RWPE2 (cell line): ENCODE measurements at regions not wholly inside any gene's neighbourhood (a gene's known extent, or its start where the extent isn't known, plus 50 kb on each side); places are given as distances from the start of the nearest gene placed in this dataset.

ENCODE experiments used
- ATAC-seq: fragments of 200-7000 bp; cut with Tn5 transposase; 3 replicates; pipeline ENCODE4 v1.9.1; 2021; ENCODE audit warnings: low read depth
- DNase-seq: peaks from one replicate; pipeline ENCODE4 v3.0.0-alpha.2; 2020; ENCODE audit warnings: low spot score
- H3K27ac ChIP-seq: fragments of 450-650 bp; 2 replicates; pipeline ENCODE4 v1.5.1; 2017; ENCODE audit warnings: mild to moderate bottlenecking; ENCODE audit not compliant: poor library complexity, severe bottlenecking
- H3K27me3 ChIP-seq: fragments of 250-450 bp; sonication (Bioruptor Pico); 2 replicates; pipeline ENCODE4 v1.5.1; 2021; ENCODE audit warnings: mild to moderate bottlenecking, moderate library complexity; ENCODE audit not compliant: insufficient read depth, poor library complexity, severe bottlenecking
- H3K36me3 ChIP-seq: fragments of 250-450 bp; sonication (Bioruptor Pico); 2 replicates; pipeline ENCODE4 v1.5.1; 2020; ENCODE audit warnings: low read depth, mild to moderate bottlenecking, moderate library complexity
- H3K4me1 ChIP-seq: fragments of 250-450 bp; sonication (Bioruptor Pico); 2 replicates; pipeline ENCODE4 v1.5.1; 2021; ENCODE audit warnings: mild to moderate bottlenecking, moderate library complexity; ENCODE audit not compliant: insufficient read depth, poor library complexity, severe bottlenecking
- H3K4me3 ChIP-seq: fragments of 250-450 bp; sonication (Bioruptor Pico); 2 replicates; pipeline ENCODE4 v1.5.1; 2021; ENCODE audit warnings: mild to moderate bottlenecking, moderate library complexity; ENCODE audit not compliant: severe bottlenecking
- H3K9me3 ChIP-seq: fragments of 250-450 bp; sonication (Bioruptor Pico); 2 replicates; pipeline ENCODE4 v1.5.1; 2021; ENCODE audit warnings: mild to moderate bottlenecking, moderate library complexity; ENCODE audit not compliant: severe bottlenecking
- TF ChIP-seq, protein P1 (sequence below): fragments of 450-650 bp; IDR thresholded peaks from one replicate; pipeline ENCODE4 v1.5.1; 2017; ENCODE audit warnings: mild to moderate bottlenecking, moderate library complexity; ENCODE audit not compliant: poor library complexity, severe bottlenecking

- Histone ChIP-seq H3K9me3 (no peaks in the 10 kb centered on the region), H3K4me3 (no peak overlapping the region), H3K4me1 (no peaks in the 10 kb centered on the region), H3K36me3 (no peaks in the 10 kb centered on the region), H3K27ac (no peak overlapping the region), H3K27me3 (peaks cover 4% of the 10 kb centered on the region)
- no peak for DNase-seq
- TF ChIP-seq, protein P1, sequence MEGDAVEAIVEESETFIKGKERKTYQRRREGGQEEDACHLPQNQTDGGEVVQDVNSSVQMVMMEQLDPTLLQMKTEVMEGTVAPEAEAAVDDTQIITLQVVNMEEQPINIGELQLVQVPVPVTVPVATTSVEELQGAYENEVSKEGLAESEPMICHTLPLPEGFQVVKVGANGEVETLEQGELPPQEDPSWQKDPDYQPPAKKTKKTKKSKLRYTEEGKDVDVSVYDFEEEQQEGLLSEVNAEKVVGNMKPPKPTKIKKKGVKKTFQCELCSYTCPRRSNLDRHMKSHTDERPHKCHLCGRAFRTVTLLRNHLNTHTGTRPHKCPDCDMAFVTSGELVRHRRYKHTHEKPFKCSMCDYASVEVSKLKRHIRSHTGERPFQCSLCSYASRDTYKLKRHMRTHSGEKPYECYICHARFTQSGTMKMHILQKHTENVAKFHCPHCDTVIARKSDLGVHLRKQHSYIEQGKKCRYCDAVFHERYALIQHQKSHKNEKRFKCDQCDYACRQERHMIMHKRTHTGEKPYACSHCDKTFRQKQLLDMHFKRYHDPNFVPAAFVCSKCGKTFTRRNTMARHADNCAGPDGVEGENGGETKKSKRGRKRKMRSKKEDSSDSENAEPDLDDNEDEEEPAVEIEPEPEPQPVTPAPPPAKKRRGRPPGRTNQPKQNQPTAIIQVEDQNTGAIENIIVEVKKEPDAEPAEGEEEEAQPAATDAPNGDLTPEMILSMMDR = no peak
- no peak for ATAC-seq
These were observed 84.8 kb upstream of the ZNF827 start for GRCh38 chr4:146023334-146023967.

- H3K27ac ChIP-seq = no peak overlapping the region
- DNase-seq = no peak
- H3K4me3 ChIP-seq = no peak overlapping the region
- H3K4me1 ChIP-seq = no peaks in the 10 kb centered on the region
- H3K27me3 ChIP-seq = peaks cover 4% of the 10 kb centered on the region
- H3K9me3 ChIP-seq = no peaks in the 10 kb centered on the region
- no peak for ATAC-seq
- TF ChIP-seq, protein P1 = no peak
- no peaks in the 10 kb centered on the region for H3K36me3 ChIP-seq
These were observed 83.9 kb upstream of the ZNF827 start for GRCh38 chr4:146022541-146022940.

- Histone ChIP-seq H3K4me1 (no peaks in the 10 kb centered on the region), H3K4me3 (no peak overlapping the region), H3K9me3 (no peaks in the 10 kb centered on the region), H3K27ac (no peak overlapping the region), H3K27me3 (peaks cover 4% of the 10 kb centered on the region), H3K36me3 (no peaks in the 10 kb centered on the region)
- ATAC-seq (no peak), DNase-seq (no peak)
- TF ChIP-seq, protein P1 = no peak
These were observed 79.6 kb upstream of the ZNF827 start for GRCh38 chr4:146018247-146018646.

- H3K27ac ChIP-seq = no peak overlapping the region
- H3K9me3 ChIP-seq = no peaks in the 10 kb centered on the region
- TF ChIP-seq, protein P1 = no peak
- DNase-seq (no peak), ATAC-seq (no peak)
- H3K4me1 ChIP-seq = no peaks in the 10 kb centered on the region
- no peaks in the 10 kb centered on the region for H3K27me3 ChIP-seq
- H3K36me3 ChIP-seq = no peaks in the 10 kb centered on the region
- no peak overlapping the region for H3K4me3 ChIP-seq
These were observed 66.1 kb upstream of the ZNF827 start for GRCh38 chr4:146004730-146005129.

GRCh38 chr4:145988628-145989027, 50.0 kb upstream of the ZNF827 start:
- no peaks in the 10 kb centered on the region for H3K36me3 ChIP-seq
- H3K9me3 ChIP-seq = no peaks in the 10 kb centered on the region
- DNase-seq (no peak), ATAC-seq (no peak)
- TF ChIP-seq, protein P1 = no peak
- no peaks in the 10 kb centered on the region for H3K27me3 ChIP-seq
- H3K27ac ChIP-seq = no peak overlapping the region
- no peaks in the 10 kb centered on the region for H3K4me1 ChIP-seq
- H3K4me3 ChIP-seq = no peak overlapping the region
